BJ (cell line): ENCODE measurements at regions not wholly inside any gene's neighbourhood (a gene's known extent, or its start where the extent isn't known, plus 50 kb on each side); places are given as distances from the start of the nearest gene placed in this dataset.

ENCODE experiments used
- CTCF ChIA-PET: fragments of 350-600 bp; formaldehyde crosslinking; extraction: SDS; loops from one replicate; lab custom pipeline; 2021; ENCODE audit warnings: antibody characterized with exemption, inconsistent platforms; lab: Yijun Ruan, JAX
- POLR2A ChIA-PET: fragments of 300-600 bp; sonication (Branson Sonifier 250); formaldehyde crosslinking; extraction: SDS; loops from one replicate; lab custom pipeline; 2021; ENCODE audit warnings: antibody characterized with exemption; lab: Charles Lee
- DNase-seq: peaks from one replicate; pipeline ENCODE4 v3.0.0-alpha.2; 2011; ENCODE audit warnings: low read depth
- H3K27me3 ChIP-seq: 2 replicates; pipeline ENCODE4 v1.6.0; 2011; ENCODE audit warnings: low read length; ENCODE audit not compliant: control insufficient read depth, insufficient read depth
- H3K36me3 ChIP-seq: 2 replicates; pipeline ENCODE4 v1.5.1; 2011; ENCODE audit warnings: low read length; ENCODE audit not compliant: control insufficient read depth, insufficient read depth
- H3K4me3 ChIP-seq: 2 replicates; pipeline ENCODE4 v1.5.1; 2011; ENCODE audit warnings: low read depth, mild to moderate bottlenecking, control low read depth, low read length
- CTCF ChIP-seq: IDR thresholded peaks from 2 replicates; pipeline ENCODE4 v1.5.1; 2011; ENCODE audit warnings: low read depth, mild to moderate bottlenecking, control low read depth, inconsistent platforms, low read length, moderate library complexity; ENCODE audit not compliant: insufficient read depth

GRCh38 chr14:30427846-30428245, 131.1 kb upstream of the G2E3 start:
- ChIA-PET POLR2A (no interaction called here), CTCF (no interaction called here)
- no peak for TF ChIP-seq CTCF
- Histone ChIP-seq H3K4me3 (no peak overlapping the region), H3K36me3 (no peaks in the 10 kb centered on the region), H3K27me3 (no peaks in the 10 kb centered on the region)
- no peak for DNase-seq

- Histone ChIP-seq H3K27me3 (no peaks in the 10 kb centered on the region), H3K4me3 (no peak overlapping the region), H3K36me3 (no peaks in the 10 kb centered on the region)
- ChIA-PET POLR2A (no interaction called here), CTCF (interaction anchor here (0.9 kb wide), 1 partner anchor 57 kb away, joined by 3 read pairs; no protein-coding TSS in a partner anchor)
- TF ChIP-seq CTCF: no peak
- DNase-seq: no peak
These were observed 127.4 kb upstream of the G2E3 start for GRCh38 chr14:30431552-30431951.

- DNase-seq: no peak
- no peak overlapping the region for H3K4me3 ChIP-seq
- ChIA-PET POLR2A (no interaction called here), CTCF (interaction anchor here (1.2 kb wide), 1 partner anchor 65 kb away, joined by 3 read pairs; no protein-coding TSS in a partner anchor)
- no peaks in the 10 kb centered on the region for H3K36me3 ChIP-seq
- H3K27me3 ChIP-seq: no peaks in the 10 kb centered on the region
- TF ChIP-seq CTCF: no peak
These were observed 118.0 kb upstream of the G2E3 start for GRCh38 chr14:30440961-30441360.

- no peaks in the 10 kb centered on the region for H3K27me3 ChIP-seq
- POLR2A ChIA-PET: no interaction called here
- CTCF ChIA-PET: interaction anchor here (0.6 to 1.7 kb wide), 10 partner anchors 7 to 1692 kb away, joined by 3 to 10 read pairs (median 3); no protein-coding TSS in a partner anchor
- no peak overlapping the region for H3K4me3 ChIP-seq
- TF ChIP-seq CTCF: peak; percentile 30; the same call in 1 of the 2 replicates
- H3K36me3 ChIP-seq: no peaks in the 10 kb centered on the region
- DNase-seq: no peak
These were observed 115.5 kb upstream of the G2E3 start for GRCh38 chr14:30443368-30444007.

GRCh38 chr14:30444451-30444850, 114.5 kb upstream of the G2E3 start:
- ChIA-PET POLR2A (no interaction called here), CTCF (no interaction called here)
- no peak for TF ChIP-seq CTCF
- no peaks in the 10 kb centered on the region for H3K27me3 ChIP-seq
- H3K36me3 ChIP-seq: no peaks in the 10 kb centered on the region
- no peak for DNase-seq
- no peak overlapping the region for H3K4me3 ChIP-seq
